Middle frontal gyrus (tissue), 1 donor: ENCODE measurements at regions not wholly inside any gene's neighbourhood (a gene's known extent, or its start where the extent isn't known, plus 50 kb on each side); places are given as distances from the start of the nearest gene placed in this dataset.

Experiments
- DNase-seq: peaks from one replicate; pipeline ENCODE4 v3.0.0-alpha.2; 2015; ENCODE audit warnings: low spot score; ENCODE audit errors: extremely low spot score

GRCh38 chr1:60461925-60462595 lies 388.5 kb upstream of the C1orf87 start:
- DNase-seq = no peak

- DNase-seq = no peak
Measured at GRCh38 chr1:60458111-60458510, 384.5 kb upstream of the C1orf87 start.

- DNase-seq = no peak
Measured at GRCh38 chr1:60449876-60450275, 376.3 kb upstream of the C1orf87 start.

GRCh38 chr1:60448850-60449249 lies 375.3 kb upstream of the C1orf87 start:
- no peak for DNase-seq

GRCh38 chr1:60444680-60445079 lies 371.1 kb upstream of the C1orf87 start:
- no peak for DNase-seq

- no peak for DNase-seq
Measured at GRCh38 chr1:60436186-60436585, 362.6 kb upstream of the C1orf87 start.

- DNase-seq = no peak
Measured at GRCh38 chr1:60431593-60431992, 358.0 kb upstream of the C1orf87 start.

GRCh38 chr1:60430375-60430774 lies 356.8 kb upstream of the C1orf87 start:
- no peak for DNase-seq

GRCh38 chr1:60428127-60428526 lies 354.6 kb upstream of the C1orf87 start:
- DNase-seq = no peak

GRCh38 chr1:60427701-60428100 lies 354.1 kb upstream of the C1orf87 start:
- no peak for DNase-seq

- no peak for DNase-seq
Measured at GRCh38 chr1:60427194-60427593, 353.6 kb upstream of the C1orf87 start.

- no peak for DNase-seq
Measured at GRCh38 chr1:60425528-60425927, 352.0 kb upstream of the C1orf87 start.

GRCh38 chr1:60423146-60423780 lies 349.7 kb upstream of the C1orf87 start:
- DNase-seq = no peak

- no peak for DNase-seq
Measured at GRCh38 chr1:60421965-60422364, 348.4 kb upstream of the C1orf87 start.

GRCh38 chr1:60419023-60419422 lies 345.5 kb upstream of the C1orf87 start:
- DNase-seq = no peak

- no peak for DNase-seq
Measured at GRCh38 chr1:60415696-60416095, 342.1 kb upstream of the C1orf87 start.

- no peak for DNase-seq
Measured at GRCh38 chr1:60413091-60413490, 339.5 kb upstream of the C1orf87 start.

- DNase-seq = no peak
Measured at GRCh38 chr1:60411591-60411990, 338.0 kb upstream of the C1orf87 start.

GRCh38 chr1:60402816-60403215 lies 329.2 kb upstream of the C1orf87 start:
- DNase-seq = no peak

GRCh38 chr1:60402216-60402615 lies 328.6 kb upstream of the C1orf87 start:
- DNase-seq = no peak

- DNase-seq = no peak
Measured at GRCh38 chr1:60394436-60394835, 320.9 kb upstream of the C1orf87 start.

GRCh38 chr1:60390593-60391282 lies 317.2 kb upstream of the C1orf87 start:
- no peak for DNase-seq
